GM21786 (cell line): ENCODE measurements at regions not wholly inside any gene's neighbourhood (a gene's known extent, or its start where the extent isn't known, plus 50 kb on each side); places are given as distances from the start of the nearest gene placed in this dataset.
"Not testable (repeated sequence)": the region's sequence is repeated elsewhere in the genome, so short reads cannot be mapped to it uniquely, and the experiment has no call there.

Experiments used
- ATAC-seq: cut with Tn5 transposase; IDR thresholded peaks from one replicate; pipeline ENCODE4 v1.9.1; 2021; ENCODE audit not compliant: unreplicated experiment

DNA sequence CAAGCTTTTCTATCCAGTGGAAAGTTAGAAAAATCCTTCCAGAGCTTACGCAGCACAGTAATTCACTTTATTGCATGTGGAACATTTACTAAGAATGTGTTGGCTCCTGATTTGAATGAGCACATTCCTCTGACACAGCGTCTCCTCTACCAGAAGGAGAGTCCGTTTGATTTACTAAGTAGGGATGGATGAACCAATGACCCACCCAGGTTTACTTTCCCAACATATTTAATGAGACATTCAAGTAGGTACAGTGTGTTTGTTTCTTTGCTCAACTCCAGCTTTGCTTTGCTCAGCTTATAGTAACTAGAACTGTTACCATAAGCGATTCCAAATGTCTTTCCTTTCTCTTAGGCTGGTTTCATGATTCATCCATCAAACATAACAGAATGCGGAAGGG is 161.7 kb downstream of the SMARCA1 start:
- no peak for ATAC-seq

DNA sequence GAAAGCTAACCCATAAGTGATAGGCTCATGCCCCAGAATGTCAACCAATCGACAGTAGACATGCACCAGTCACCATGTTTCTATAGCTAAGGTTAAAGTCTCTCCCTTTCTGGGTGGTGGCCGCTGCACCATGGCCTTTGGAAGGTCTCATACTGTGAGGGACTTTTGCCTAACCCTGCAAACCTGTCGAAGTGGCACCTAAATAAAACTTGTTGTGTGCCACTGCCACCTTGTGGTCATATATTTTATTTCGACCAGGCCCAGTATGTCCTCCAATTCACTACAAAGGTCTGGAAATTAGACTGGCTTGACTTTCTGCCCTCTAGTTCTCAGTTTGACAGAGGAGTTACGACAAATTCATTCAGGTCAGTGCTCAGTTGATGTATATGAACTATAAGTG is 163.1 kb downstream of the SMARCA1 start:
- peak; percentile 93 for ATAC-seq

DNA sequence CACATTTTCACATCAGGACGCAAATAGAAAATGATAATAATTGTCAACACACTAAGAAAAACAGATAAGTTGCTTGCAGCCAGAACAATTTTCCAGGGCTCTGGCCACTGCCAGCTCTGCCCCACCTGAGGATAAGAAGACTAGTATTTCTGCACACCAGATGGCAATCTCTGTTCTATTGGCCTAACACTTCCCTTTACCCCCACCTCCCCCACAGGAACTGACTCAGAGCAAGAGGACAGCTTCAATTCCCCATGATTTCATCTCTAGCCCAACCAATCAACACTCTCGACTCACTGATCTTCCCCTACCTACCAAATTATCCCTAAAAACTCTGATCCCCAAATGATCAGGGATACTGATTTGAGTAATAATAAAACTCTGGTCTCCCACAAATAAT is 164.0 kb downstream of the SMARCA1 start:
- ATAC-seq = no peak

DNA sequence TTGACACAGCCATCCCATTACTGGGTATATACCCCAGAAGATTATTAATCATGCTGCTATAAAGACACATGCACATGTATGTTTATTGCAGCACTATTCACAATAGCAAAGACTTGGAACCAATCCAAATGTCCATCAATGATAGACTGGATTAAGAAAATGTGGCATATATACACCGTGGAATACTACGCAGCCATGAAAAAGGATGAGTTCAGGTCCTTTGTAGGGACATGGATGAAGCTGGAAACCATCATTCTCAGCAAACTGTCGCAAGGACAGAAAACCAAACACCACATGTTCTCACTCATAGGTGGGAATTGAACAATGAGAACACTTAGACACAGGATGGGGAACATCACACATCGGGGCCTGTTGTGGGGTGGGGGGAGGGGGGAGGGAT is 165.9 kb downstream of the SMARCA1 start:
- ATAC-seq = not testable (repeated sequence)

- no peak for ATAC-seq
Measured at GRCh38 chrX:129347291-129347690, 176.0 kb downstream of the SMARCA1 start.

DNA sequence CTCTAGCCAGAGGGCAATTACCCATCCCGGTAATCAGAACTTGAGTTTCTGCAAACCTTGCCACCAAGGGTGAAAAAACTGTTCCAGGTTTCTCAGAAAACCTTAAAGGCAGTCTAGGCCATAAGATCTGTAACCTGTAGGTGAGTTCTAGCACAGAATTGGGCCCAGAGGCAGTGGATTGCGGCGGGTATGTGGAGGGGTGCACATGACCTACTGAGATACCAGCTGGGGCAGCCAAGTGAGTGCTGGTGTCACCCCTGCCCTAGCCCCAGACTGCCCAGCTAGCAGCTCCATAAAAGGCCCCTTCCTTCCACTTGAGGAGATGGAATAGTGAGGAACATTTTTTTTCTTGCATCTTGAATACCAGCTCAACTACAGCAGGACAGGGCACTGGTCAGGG is 176.7 kb downstream of the SMARCA1 start:
- no peak for ATAC-seq

GRCh38 chrX:129337264-129337663 is 186.0 kb downstream of the SMARCA1 start:
- not testable (repeated sequence) for ATAC-seq

DNA sequence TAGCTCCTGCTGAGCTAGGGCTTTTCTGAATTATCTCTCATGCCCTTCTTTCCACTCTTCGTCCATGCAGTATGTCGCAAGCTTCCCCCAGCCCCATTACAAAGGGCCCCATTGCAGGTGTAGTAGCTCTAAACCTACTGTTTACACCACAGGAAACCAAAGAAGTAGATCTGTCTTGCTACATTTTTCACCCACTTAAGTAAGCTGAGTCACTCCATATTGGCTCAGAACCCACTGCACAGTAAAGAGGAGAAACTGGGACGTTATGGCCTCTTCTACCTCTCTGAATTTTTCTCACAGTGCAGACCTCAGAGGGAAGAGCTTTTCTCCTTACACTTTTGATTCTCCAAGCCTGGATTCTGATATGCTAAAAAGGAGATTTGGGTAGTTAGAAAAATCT is 200.2 kb downstream of the SMARCA1 start:
- no peak for ATAC-seq

DNA sequence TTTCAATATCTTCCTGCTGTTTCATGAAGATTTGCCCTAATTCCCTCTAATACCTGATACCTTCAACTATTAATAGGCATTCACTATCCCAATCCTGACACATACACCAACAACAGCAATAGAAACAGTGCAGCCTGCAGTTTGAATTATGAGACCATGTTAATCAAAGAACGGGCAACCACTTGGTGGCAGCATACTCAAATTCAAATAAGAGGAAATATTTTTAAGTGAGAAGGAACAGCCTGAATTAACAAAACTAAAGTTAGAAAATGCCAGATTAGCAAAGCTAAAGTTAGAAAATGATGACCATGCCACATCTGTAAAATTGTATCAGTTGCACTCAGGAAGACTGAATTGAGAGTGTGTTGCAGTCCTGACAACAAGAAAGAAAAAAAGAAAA is 204.9 kb downstream of the SMARCA1 start:
- no peak for ATAC-seq

DNA sequence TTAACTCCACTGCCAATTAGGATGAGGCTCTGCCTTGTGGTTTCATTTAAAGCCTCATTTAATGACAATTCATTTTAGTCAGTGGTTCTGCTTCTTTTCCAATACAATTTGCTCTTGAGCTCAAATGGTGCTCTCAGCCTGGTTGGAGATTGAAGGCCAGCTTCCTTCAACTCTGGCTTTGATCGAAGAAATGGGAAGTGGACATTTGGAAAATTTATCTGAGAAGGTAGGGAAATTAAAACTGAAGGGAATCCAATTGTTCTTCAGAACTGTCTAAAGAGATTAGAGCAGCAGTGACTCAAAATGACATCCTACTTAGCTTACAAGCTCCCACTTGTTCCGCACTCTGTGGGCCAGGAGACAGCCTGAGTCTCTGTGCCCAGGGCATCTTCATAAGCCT is 206.8 kb downstream of the SMARCA1 start:
- ATAC-seq = no peak

- no peak for ATAC-seq
Measured at GRCh38 chrX:129310000-129310399, 213.3 kb downstream of the SMARCA1 start.

GRCh38 chrX:129262912-129263311 is 260.4 kb downstream of the SMARCA1 start:
- no peak for ATAC-seq

DNA sequence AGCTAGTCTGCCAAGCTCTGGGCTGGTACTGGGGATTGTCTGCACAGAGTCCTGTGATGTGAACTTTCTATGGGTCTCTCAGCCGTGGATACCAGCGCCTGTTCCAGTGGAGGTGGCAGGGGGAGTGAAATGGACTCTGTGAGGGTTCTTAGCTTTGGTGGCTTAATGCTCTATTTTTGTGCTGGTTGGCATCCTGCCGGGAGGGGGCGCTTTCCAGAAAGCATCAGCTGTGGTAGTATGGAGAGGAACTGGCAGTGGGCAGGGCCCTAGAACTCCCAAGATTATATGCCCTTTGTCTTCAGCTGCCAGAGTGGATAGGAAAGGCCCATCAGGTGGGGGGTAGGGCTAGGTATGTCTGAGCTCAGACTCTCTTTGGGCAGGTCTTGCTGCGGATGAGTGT is 267.8 kb downstream of the SMARCA1 start:
- ATAC-seq = not testable (repeated sequence)

- ATAC-seq = no peak
Measured at GRCh38 chrX:129249563-129249962, 273.7 kb downstream of the SMARCA1 start.

GRCh38 chrX:129247642-129248041 is 275.6 kb downstream of the SMARCA1 start:
- no peak for ATAC-seq

- no peak for ATAC-seq
Measured at GRCh38 chrX:129239371-129239770, 283.9 kb downstream of the SMARCA1 start.

- no peak for ATAC-seq
Measured at GRCh38 chrX:129238011-129238410, 285.3 kb downstream of the SMARCA1 start.

GRCh38 chrX:129235903-129236302 is 287.4 kb downstream of the SMARCA1 start:
- no peak for ATAC-seq

GRCh38 chrX:129233786-129234185 is 289.5 kb downstream of the SMARCA1 start:
- ATAC-seq = no peak

GRCh38 chrX:129230850-129231512 is 292.3 kb downstream of the SMARCA1 start:
- ATAC-seq = no peak

DNA sequence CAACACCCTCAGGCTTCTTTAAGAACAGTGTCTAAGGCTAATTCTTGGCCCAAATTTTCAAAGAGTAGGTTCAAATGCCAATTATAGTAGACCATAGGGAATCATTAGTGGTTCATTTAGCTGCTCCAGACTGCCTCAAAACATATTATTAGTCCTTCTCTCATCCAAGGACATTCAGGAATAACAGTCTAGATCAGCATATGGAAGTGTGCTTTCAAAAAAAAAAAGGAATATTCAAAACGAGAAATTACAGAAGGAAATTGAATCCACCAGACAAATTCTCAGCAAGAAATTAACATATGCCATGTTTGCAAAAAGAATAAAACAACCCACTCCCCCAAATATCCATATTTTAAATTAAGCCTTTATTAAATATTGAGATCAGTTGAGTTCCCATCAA is 293.1 kb downstream of the SMARCA1 start:
- ATAC-seq = no peak

- no peak for ATAC-seq
Measured at GRCh38 chrX:129227366-129227765, 295.9 kb downstream of the SMARCA1 start.

- no peak for ATAC-seq
Measured at GRCh38 chrX:129193357-129193756, 329.9 kb downstream of the SMARCA1 start.
